NCI-H1105 (cell line): ENCODE measurements at regions not wholly inside any gene's neighbourhood (a gene's known extent, or its start where the extent isn't known, plus 50 kb on each side); places are given as distances from the start of the nearest gene placed in this dataset.

ENCODE experiments used
- DNase-seq: peaks from one replicate; lab custom pipeline; 2025; lab: John Stamatoyannopoulos, UW

- no peak for DNase-seq
Observed at GRCh38 chr6:25066593-25066992, 130.8 kb upstream of the RIPOR2 start.

- DNase-seq: no peak
Observed at GRCh38 chr6:25068866-25069265, 133.1 kb upstream of the RIPOR2 start.

GRCh38 chr6:25070547-25071366 is 135.0 kb upstream of the RIPOR2 start:
- DNase-seq: peak; percentile 78

- no peak for DNase-seq
Observed at GRCh38 chr6:25078141-25078540, 142.4 kb upstream of the RIPOR2 start.

GRCh38 chr6:25083784-25084507 is 148.2 kb upstream of the RIPOR2 start:
- DNase-seq: no peak

GRCh38 chr6:25084508-25084833 is 148.7 kb upstream of the RIPOR2 start:
- DNase-seq: no peak

- no peak for DNase-seq
Observed at GRCh38 chr6:25085756-25086155, 150.0 kb upstream of the RIPOR2 start.

- DNase-seq: no peak
Observed at GRCh38 chr6:25086500-25087091, 150.8 kb upstream of the RIPOR2 start.

GRCh38 chr6:25088513-25088912 is 152.8 kb upstream of the RIPOR2 start:
- DNase-seq: no peak

GRCh38 chr6:25089442-25089841 is 153.7 kb upstream of the RIPOR2 start:
- no peak for DNase-seq

- no peak for DNase-seq
Observed at GRCh38 chr6:25094726-25095125, 159.0 kb upstream of the RIPOR2 start.

GRCh38 chr6:25100288-25100687 is 164.5 kb upstream of the RIPOR2 start:
- no peak for DNase-seq

- DNase-seq: no peak
Observed at GRCh38 chr6:25103603-25104002, 167.8 kb upstream of the RIPOR2 start.

GRCh38 chr6:25105070-25105925 is 169.5 kb upstream of the RIPOR2 start:
- DNase-seq: no peak

- no peak for DNase-seq
Observed at GRCh38 chr6:25107218-25107617, 171.5 kb upstream of the RIPOR2 start.

GRCh38 chr6:25111782-25112181 is 167.4 kb upstream of the CARMIL1 start:
- DNase-seq: no peak

GRCh38 chr6:25112322-25112773 is 166.8 kb upstream of the CARMIL1 start:
- peak; percentile 19 for DNase-seq

GRCh38 chr6:25113436-25113835 is 165.7 kb upstream of the CARMIL1 start:
- no peak for DNase-seq

- DNase-seq: no peak
Observed at GRCh38 chr6:25118038-25118437, 161.1 kb upstream of the CARMIL1 start.

- no peak for DNase-seq
Observed at GRCh38 chr6:25121186-25121585, 158.0 kb upstream of the CARMIL1 start.

GRCh38 chr6:25122001-25122400 is 157.2 kb upstream of the CARMIL1 start:
- no peak for DNase-seq

- no peak for DNase-seq
Observed at GRCh38 chr6:25122622-25123237, 156.4 kb upstream of the CARMIL1 start.
